Fibroblast of the aortic adventitia (primary cell): ENCODE measurements at regions not wholly inside any gene's neighbourhood (a gene's known extent, or its start where the extent isn't known, plus 50 kb on each side); places are given as distances from the start of the nearest gene placed in this dataset.

ENCODE experiments used
- DNase-seq: peaks from one replicate; pipeline ENCODE4 v3.0.0-alpha.2; 2010; ENCODE audit warnings: low read depth
- H3K4me3 ChIP-seq: 2 replicates; pipeline ENCODE4 v1.5.1; 2011; ENCODE audit warnings: low read depth, mild to moderate bottlenecking, control low read depth, low read length, moderate library complexity
- TF ChIP-seq, protein P1 (sequence below): IDR thresholded peaks from 2 replicates; pipeline ENCODE4 v1.5.1; 2011; ENCODE audit warnings: mild to moderate bottlenecking, low read length, control low read depth, inconsistent platforms; ENCODE audit not compliant: insufficient read depth

DNA sequence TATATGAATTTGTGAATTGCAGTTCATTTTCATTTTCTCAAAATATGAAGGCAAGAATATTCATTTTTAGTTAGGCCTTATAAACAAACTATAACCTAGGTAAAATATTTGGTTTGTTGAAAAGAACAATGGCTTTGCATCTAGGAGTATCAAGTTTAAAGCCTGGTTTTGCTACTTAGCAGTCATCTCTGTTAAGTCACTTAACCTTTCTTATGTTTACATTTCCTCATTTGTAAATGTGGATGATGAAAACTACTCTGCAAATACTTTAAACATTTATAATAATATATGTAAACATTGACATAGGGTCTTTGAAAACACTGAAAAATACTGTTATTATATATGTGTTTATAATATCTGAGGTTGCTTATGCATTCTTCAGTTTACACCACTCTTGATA lies 135.5 kb downstream of the CENPW start:
- no peak overlapping the region for H3K4me3 ChIP-seq
- no peak for DNase-seq
- TF ChIP-seq, protein P1, sequence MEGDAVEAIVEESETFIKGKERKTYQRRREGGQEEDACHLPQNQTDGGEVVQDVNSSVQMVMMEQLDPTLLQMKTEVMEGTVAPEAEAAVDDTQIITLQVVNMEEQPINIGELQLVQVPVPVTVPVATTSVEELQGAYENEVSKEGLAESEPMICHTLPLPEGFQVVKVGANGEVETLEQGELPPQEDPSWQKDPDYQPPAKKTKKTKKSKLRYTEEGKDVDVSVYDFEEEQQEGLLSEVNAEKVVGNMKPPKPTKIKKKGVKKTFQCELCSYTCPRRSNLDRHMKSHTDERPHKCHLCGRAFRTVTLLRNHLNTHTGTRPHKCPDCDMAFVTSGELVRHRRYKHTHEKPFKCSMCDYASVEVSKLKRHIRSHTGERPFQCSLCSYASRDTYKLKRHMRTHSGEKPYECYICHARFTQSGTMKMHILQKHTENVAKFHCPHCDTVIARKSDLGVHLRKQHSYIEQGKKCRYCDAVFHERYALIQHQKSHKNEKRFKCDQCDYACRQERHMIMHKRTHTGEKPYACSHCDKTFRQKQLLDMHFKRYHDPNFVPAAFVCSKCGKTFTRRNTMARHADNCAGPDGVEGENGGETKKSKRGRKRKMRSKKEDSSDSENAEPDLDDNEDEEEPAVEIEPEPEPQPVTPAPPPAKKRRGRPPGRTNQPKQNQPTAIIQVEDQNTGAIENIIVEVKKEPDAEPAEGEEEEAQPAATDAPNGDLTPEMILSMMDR, result no peak

DNA sequence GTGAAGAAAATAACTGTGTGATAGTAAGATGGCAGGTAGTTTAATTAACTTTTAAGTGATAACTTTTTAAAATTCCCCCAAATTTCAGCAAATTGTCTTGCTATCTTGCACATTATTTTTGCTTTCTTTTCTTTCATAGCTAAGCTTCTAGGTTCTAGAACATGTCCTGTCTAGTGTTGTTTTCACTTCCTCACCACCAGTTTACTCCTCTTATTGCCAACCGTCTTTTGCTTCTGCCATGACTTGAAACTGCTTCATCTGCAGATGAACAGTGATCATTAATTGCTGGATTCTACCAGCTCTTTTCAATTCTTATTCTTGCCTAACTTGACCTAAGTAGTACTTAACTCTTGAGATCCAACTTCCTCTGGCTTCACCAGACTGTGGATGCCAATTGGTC lies 137.8 kb downstream of the CENPW start:
- H3K4me3 ChIP-seq, result no peak overlapping the region
- no peak for DNase-seq
- TF ChIP-seq, protein P1, result no peak

DNA sequence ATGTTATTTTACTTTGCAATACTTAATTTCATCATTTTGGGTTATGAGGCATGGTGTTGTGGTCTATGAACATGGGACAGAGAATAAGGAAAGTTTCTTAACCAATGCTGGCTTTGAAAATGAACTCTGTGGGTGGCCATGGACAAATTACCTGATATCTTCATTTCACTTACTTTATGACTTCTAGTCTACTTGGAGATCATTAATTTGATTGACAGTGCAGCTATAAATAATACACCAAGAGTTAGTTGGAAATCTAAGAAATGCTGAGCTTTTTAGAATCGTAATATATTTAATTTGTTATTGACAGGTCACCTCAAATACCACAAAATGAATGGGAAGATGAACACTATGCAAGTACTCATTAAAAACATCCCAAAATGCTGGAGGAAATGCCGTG lies 140.4 kb downstream of the CENPW start:
- no peak for DNase-seq
- TF ChIP-seq, protein P1, result no peak
- no peak overlapping the region for H3K4me3 ChIP-seq

DNA sequence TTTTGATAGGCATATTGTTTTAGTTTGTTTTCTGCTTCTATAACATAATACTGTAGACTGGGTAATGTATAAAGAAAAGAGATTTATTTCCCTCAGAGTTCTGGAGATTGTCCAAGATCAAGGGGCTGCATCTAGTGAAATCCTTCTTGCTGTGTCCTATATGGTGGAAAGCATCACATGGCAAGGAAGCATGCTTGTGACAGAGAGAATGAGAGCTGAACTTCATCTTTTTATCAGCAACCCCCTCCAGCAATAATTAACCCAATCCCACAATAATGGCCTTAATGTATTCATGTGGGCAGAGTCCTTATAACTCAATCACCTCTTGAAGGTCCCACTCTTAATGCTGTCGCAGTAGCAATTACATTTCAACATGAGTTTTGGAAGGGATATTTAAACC lies 141.4 kb downstream of the CENPW start:
- no peak overlapping the region for H3K4me3 ChIP-seq
- TF ChIP-seq, protein P1, result no peak
- no peak for DNase-seq

DNA sequence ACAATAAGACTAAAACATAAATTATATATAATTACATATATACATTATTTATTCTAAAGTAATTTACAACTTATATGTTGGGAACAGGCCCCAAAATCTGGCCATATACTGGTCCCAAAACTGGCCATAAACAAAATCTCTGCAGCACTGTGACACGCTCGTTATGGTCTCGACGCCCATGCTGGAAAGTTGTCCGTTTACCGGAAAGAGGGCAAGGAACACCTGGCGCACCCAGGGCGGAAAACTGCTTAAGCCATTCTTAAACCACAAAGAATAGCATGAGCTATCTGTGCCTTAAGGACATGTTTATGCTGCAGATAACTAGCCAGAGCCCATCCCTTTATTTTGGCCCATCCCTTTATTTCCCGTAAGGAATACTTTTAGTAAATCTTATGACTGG lies 164.9 kb downstream of the CENPW start:
- TF ChIP-seq, protein P1, result no peak
- H3K4me3 ChIP-seq, result no peak overlapping the region
- DNase-seq, result no peak

DNA sequence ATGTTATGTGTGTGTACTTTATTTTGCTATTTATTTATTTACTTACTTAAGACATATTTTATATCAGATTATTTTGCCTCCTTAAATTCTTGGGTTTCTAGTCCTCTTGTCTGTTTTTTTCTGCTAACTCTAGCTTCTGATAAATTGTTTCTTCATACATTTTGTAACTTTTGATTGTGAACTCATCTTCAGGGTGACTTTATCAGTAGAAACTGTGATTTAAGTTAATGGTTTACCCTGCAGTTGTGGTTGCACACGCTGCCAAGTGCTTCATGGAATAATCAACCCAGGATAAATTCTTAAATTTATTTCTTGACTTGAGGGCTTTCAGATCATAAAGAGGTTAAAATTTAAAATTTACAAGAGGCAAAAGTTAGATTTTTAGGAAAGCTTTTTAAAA lies 173.3 kb downstream of the CENPW start:
- DNase-seq, result no peak
- TF ChIP-seq, protein P1, result no peak

DNA sequence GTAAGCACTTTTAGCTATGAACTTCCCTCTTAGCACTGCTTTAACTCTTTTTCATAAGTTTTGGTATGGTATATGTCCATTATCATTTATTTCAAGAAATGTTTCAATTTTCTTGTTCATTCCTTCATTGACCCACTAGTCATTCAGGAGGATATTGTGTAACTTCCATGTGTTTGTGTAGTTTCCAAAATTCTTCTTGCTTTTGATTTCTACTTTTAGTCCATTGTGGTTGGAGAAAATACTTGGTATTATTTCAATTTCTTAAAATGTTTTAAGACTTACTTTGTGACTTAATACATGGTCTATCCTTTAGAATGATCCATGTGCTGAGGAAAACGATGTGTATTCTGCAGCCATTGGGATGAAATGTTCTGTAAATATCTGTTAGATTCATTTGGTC lies 176.5 kb downstream of the CENPW start:
- TF ChIP-seq, protein P1, result no peak

More for the DNA sequence above, 173.3 kb downstream of the CENPW start:
- H3K4me3 ChIP-seq, result no peak overlapping the region

More for the DNA sequence above, 176.5 kb downstream of the CENPW start:
- H3K4me3 ChIP-seq, result no peak overlapping the region
- DNase-seq, result peak; percentile 19
